Testis (tissue), 2 donors: ENCODE measurements at regions not wholly inside any gene's neighbourhood (a gene's known extent, or its start where the extent isn't known, plus 50 kb on each side); places are given as distances from the start of the nearest gene placed in this dataset.

ENCODE experiments used
- CTCF ChIP-seq, 3 experiments: fragments of 450-650 bp in 2 of 3; fragments of 200-600 bp in 1 of 3; sonication (generic) in 1 of 3; IDR thresholded peaks; one replicate each; pipeline ENCODE4 v1.5.1; 2016 to 2019; ENCODE audit warnings: antibody characterized with exemption in 3 of 3, mild to moderate bottlenecking in 2 of 3, moderate library complexity in 1 of 3
- POLR2A ChIP-seq: fragments of 450-650 bp; IDR thresholded peaks from one replicate; pipeline ENCODE4 v1.6.1; 2017; ENCODE audit warnings: antibody characterized with exemption, mild to moderate bottlenecking, moderate library complexity

- no peak for TF ChIP-seq POLR2A
- TF ChIP-seq CTCF (IDR thresholded peaks at IDR 0.05): peak in 1 of 3 experiments; percentile 24
Measured at GRCh38 chr6:50610562-50610961, 102.8 kb upstream of the TFAP2D start.
